ENCODE measurements at regions not wholly inside any gene's neighbourhood (a gene's known extent, or its start where the extent isn't known, plus 50 kb on each side); places are given as distances from the start of the nearest gene placed in this dataset.

- no peak for TF ChIP-seq CTCF (IDR thresholded peaks at IDR 0.05)
- no peak for TF ChIP-seq POLR2A (IDR thresholded peaks at IDR 0.05)
Measured at GRCh38 chr1:30196872-30197638, 526.3 kb downstream of the MATN1 start.

All from thyroid gland (tissue), 4 donors.